SK-N-SH (cell line): ENCODE measurements at regions not wholly inside any gene's neighbourhood (a gene's known extent, or its start where the extent isn't known, plus 50 kb on each side); places are given as distances from the start of the nearest gene placed in this dataset.

ENCODE experiments used
- CTCF ChIA-PET: fragments of 300-600, 350-600 bp; formaldehyde crosslinking; extraction: SDS; loops from one replicate; lab custom pipeline; 2021; lab: Yijun Ruan, JAX
- POLR2A ChIA-PET: fragments of 350-600 bp; sonication (Branson Sonifier 250); formaldehyde crosslinking; extraction: SDS; loops from one replicate; lab custom pipeline; 2020; ENCODE audit warnings: antibody characterized with exemption, inconsistent platforms; lab: Yijun Ruan, JAX
- DNase-seq: peaks from one replicate; pipeline ENCODE4 v3.0.0; 2012
- H2AFZ ChIP-seq: fragments of 200-600 bp; sonication (generic); 2 replicates; pipeline ENCODE4 v1.8.1; 2016; ENCODE audit warnings: antibody characterized with exemption, mild to moderate bottlenecking, low read depth
- H3F3A ChIP-seq: fragments of 200-600 bp; sonication (generic); replicated peaks from 2 replicates; pipeline ENCODE3; 2016; ENCODE audit warnings: antibody characterized with exemption, mild to moderate bottlenecking; ENCODE audit not compliant: insufficient read depth
- H3K27ac ChIP-seq, 2 experiments: fragments of 200-500 bp in 1 of 2; fragments of 200-600 bp in 1 of 2; sonication (Bioruptor generic) in 1 of 2; sonication (generic), shearing (Covaris generic) in 1 of 2; 2 replicates each; pipeline versions ENCODE4 v1.5.1 to v1.6.1; 2014 to 2016; ENCODE audit warnings: low read depth in 2 of 2, inconsistent platforms in 1 of 2, low read length in 1 of 2, mild to moderate bottlenecking in 1 of 2, mixed read lengths in 1 of 2
- H3K27me3 ChIP-seq: fragments of 200-600 bp; sonication (generic), shearing (Covaris generic); 2 replicates; pipeline ENCODE4 v1.6.1; 2016; ENCODE audit warnings: mixed run types; ENCODE audit not compliant: insufficient read depth
- H3K36me3 ChIP-seq, 2 experiments: fragments of 200-500 bp in 1 of 2; fragments of 200-600 bp in 1 of 2; sonication (Bioruptor generic) in 1 of 2; sonication (generic) in 1 of 2; replicated peaks in 1 of 2; 2 replicates each; pipeline versions ENCODE3 to v1.5.1; 2014 to 2016; ENCODE audit warnings: low read length in 1 of 2, mild to moderate bottlenecking in 1 of 2; ENCODE audit not compliant: insufficient read depth in 2 of 2, control insufficient read depth in 1 of 2
- H3K4me1 ChIP-seq, 2 experiments: fragments of 200-500 bp in 1 of 2; fragments of 200-600 bp in 1 of 2; sonication (Bioruptor generic) in 1 of 2; sonication (generic), shearing (Covaris generic) in 1 of 2; 2 replicates each; pipeline versions ENCODE4 v1.5.1 to v1.6.1; 2014 to 2016; ENCODE audit warnings: low read depth in 1 of 2, low read length in 1 of 2, mixed run types in 1 of 2; ENCODE audit not compliant: insufficient read depth in 2 of 2, control insufficient read depth in 1 of 2
- H3K4me2 ChIP-seq: fragments of 200-600 bp; sonication (generic), shearing (Covaris generic); 2 replicates; pipeline ENCODE4 v1.6.1; 2017; ENCODE audit warnings: mixed run types
- H3K4me3 ChIP-seq, 2 experiments: fragments of 200-500 bp in 1 of 2; fragments of 200-600 bp in 1 of 2; sonication (Bioruptor generic) in 1 of 2; sonication (generic), shearing (Covaris generic) in 1 of 2; 2 replicates each; pipeline versions ENCODE4 v1.5.1 to v1.8.1; 2014 to 2016; ENCODE audit warnings: low read depth in 2 of 2, inconsistent platforms in 1 of 2, low read length in 1 of 2, mild to moderate bottlenecking in 1 of 2, mixed read lengths in 1 of 2, moderate library complexity in 1 of 2
- H3K79me2 ChIP-seq: fragments of 200-600 bp; sonication (generic); 2 replicates; pipeline ENCODE4 v1.8.1; 2017; ENCODE audit warnings: mild to moderate bottlenecking; ENCODE audit not compliant: insufficient read depth
- H3K9ac ChIP-seq: fragments of 200-600 bp; sonication (generic); 2 replicates; pipeline ENCODE4 v1.6.1; 2017; ENCODE audit warnings: mixed run types
- H3K9me2 ChIP-seq: fragments of 200-600 bp; sonication (generic); 2 replicates; pipeline ENCODE4 v1.6.1; 2017; ENCODE audit warnings: mixed run types
- H3K9me3 ChIP-seq: fragments of 200-600 bp; sonication (generic); 2 replicates; pipeline ENCODE4 v1.6.1; 2017; ENCODE audit warnings: mixed run types, mild to moderate bottlenecking, moderate library complexity
- H4K20me1 ChIP-seq: fragments of 200-600 bp; sonication (generic); 2 replicates; pipeline ENCODE4 v1.6.1; 2017; ENCODE audit warnings: mild to moderate bottlenecking, mixed run types; ENCODE audit not compliant: insufficient read depth
- CTCF ChIP-seq: fragments of 200-600 bp; sonication (generic); IDR thresholded peaks from 2 replicates; pipeline ENCODE4 v1.6.1; 2017; ENCODE audit warnings: antibody characterized with exemption, mild to moderate bottlenecking, moderate library complexity
- EP300 ChIP-seq, 2 experiments: IDR thresholded peaks; 2 replicates each; pipeline versions ENCODE4 v1.4.0 to v1.6.1; 2012; ENCODE audit warnings: borderline replicate concordance in 1 of 2, low read depth in 1 of 2, low read length in 1 of 2
- FOSL2 ChIP-seq: IDR thresholded peaks from 2 replicates; pipeline ENCODE4 v1.4.0; 2012; ENCODE audit warnings: low read depth, mild to moderate bottlenecking, moderate library complexity, borderline replicate concordance
- GATA2 ChIP-seq: sonication (generic); formaldehyde crosslinking; IDR thresholded peaks from 2 replicates; pipeline ENCODE4 v1.5.0; 2020; ENCODE audit warnings: mild to moderate bottlenecking, missing genetic modification reagents
- JUND ChIP-seq: IDR thresholded peaks from 2 replicates; pipeline ENCODE4 v1.4.0; 2012
- RXRA ChIP-seq: IDR thresholded peaks from 2 replicates; pipeline ENCODE4 v1.4.0; 2012; ENCODE audit warnings: low read depth, mild to moderate bottlenecking, borderline replicate concordance
- WGBS: methylation state at CpG from one replicate; pipeline ENCODE4 v1.1.6; 2017; ENCODE audit warnings: low lambda C conversion rate; 5-methylcytosine and 5-hydroxymethylcytosine counted together
- TF ChIP-seq, protein P1 (sequence below): IDR thresholded peaks from 2 replicates; pipeline ENCODE4 v1.4.0; 2012; ENCODE audit warnings: low read depth, borderline replicate concordance
- TF ChIP-seq, protein P2 (sequence below): IDR thresholded peaks from 2 replicates; pipeline ENCODE4 v1.4.0; 2012; ENCODE audit warnings: low read depth, borderline replicate concordance

GRCh38 chr13:86846501-86846900, 824.7 kb upstream of the SLITRK5 start:
- H4K20me1 ChIP-seq = no peaks in the 10 kb centered on the region
- POLR2A ChIA-PET = no interaction called here
- no peak overlapping the region for H3K4me2 ChIP-seq
- DNase-seq = no peak
- WGBS = 0% methylated on average over 1 of the region's 1 CpG
- H3K27ac ChIP-seq = no peak overlapping the region
- H3K27me3 ChIP-seq = no peaks in the 10 kb centered on the region
- no peaks in the 10 kb centered on the region for H3F3A ChIP-seq
- no peak overlapping the region for H3K4me3 ChIP-seq
- H3K79me2 ChIP-seq = no peaks in the 10 kb centered on the region
- no peak overlapping the region for H2AFZ ChIP-seq
- H3K4me1 ChIP-seq = no peaks in the 10 kb centered on the region
- no peak overlapping the region for H3K9ac ChIP-seq
- TF ChIP-seq, protein P1, sequence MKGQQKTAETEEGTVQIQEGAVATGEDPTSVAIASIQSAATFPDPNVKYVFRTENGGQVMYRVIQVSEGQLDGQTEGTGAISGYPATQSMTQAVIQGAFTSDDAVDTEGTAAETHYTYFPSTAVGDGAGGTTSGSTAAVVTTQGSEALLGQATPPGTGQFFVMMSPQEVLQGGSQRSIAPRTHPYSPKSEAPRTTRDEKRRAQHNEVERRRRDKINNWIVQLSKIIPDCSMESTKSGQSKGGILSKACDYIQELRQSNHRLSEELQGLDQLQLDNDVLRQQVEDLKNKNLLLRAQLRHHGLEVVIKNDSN = no peak
- TF ChIP-seq, protein P2, sequence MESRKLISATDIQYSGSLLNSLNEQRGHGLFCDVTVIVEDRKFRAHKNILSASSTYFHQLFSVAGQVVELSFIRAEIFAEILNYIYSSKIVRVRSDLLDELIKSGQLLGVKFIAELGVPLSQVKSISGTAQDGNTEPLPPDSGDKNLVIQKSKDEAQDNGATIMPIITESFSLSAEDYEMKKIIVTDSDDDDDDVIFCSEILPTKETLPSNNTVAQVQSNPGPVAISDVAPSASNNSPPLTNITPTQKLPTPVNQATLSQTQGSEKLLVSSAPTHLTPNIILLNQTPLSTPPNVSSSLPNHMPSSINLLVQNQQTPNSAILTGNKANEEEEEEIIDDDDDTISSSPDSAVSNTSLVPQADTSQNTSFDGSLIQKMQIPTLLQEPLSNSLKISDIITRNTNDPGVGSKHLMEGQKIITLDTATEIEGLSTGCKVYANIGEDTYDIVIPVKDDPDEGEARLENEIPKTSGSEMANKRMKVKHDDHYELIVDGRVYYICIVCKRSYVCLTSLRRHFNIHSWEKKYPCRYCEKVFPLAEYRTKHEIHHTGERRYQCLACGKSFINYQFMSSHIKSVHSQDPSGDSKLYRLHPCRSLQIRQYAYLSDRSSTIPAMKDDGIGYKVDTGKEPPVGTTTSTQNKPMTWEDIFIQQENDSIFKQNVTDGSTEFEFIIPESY = no peak
- TF ChIP-seq GATA2 (CRISPR knock-in tag) = no peak
- no peak for TF ChIP-seq EP300 (IDR thresholded peaks at IDR 0.05; ENCODE audit: borderline replicate concordance in 1 of 2, low read depth in 1 of 2, low read length in 1 of 2)
- TF ChIP-seq CTCF = no peak
- no peak for TF ChIP-seq FOSL2
- no peak for TF ChIP-seq JUND
- TF ChIP-seq, all 33 proteins: peak for 0
- CTCF ChIA-PET = interaction anchor here (0.6 to 1.6 kb wide), 2 partner anchors 24 to 161 kb away, joined by 3 to 4 read pairs; no protein-coding TSS in a partner anchor
- Histone ChIP-seq H3K9me3 (no peaks in the 10 kb centered on the region), H3K36me3 (no peaks in the 10 kb centered on the region), H3K9me2 (0 out of 2 replicates have a peak, but pooled peaks cover 4% of the 10 kb centered on the region)

DNA sequence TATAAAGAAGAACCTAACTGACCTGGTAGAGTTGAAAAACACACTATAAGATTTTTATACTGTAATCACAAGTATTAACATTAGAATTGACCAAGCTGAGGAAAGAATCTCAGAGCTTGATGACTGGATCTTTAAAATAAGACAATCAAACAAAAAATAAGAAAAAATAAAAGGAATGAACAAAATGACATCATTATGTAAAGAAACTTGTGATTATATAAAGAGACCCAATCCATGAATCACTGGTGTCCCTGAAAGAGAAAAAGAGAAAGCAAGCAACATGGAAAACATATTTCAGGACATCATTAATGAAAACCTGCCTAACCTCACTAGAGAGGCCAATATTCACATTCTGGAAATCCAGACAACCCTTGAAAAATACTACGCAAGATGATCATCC, 822.5 kb upstream of the SLITRK5 start:
- 21% methylated on average over 1 of the region's 1 CpG for WGBS
- H3K27ac ChIP-seq = no peak overlapping the region
- no peak overlapping the region for H3K4me3 ChIP-seq
- no peaks in the 10 kb centered on the region for H3F3A ChIP-seq
- DNase-seq = no peak
- no peaks in the 10 kb centered on the region for H3K9me3 ChIP-seq
- H3K79me2 ChIP-seq = no peaks in the 10 kb centered on the region
- H3K9ac ChIP-seq = no peak overlapping the region
- H4K20me1 ChIP-seq = no peaks in the 10 kb centered on the region
- no peak overlapping the region for H3K4me2 ChIP-seq
- POLR2A ChIA-PET = no interaction called here
- no peaks in the 10 kb centered on the region for H3K4me1 ChIP-seq
- H3K36me3 ChIP-seq = no peaks in the 10 kb centered on the region
- H3K9me2 ChIP-seq = 0 out of 2 replicates have a peak, but pooled peaks cover 4% of the 10 kb centered on the region
- TF ChIP-seq FOSL2 = no peak
- no peak for TF ChIP-seq RXRA
- no peak for TF ChIP-seq GATA2 (CRISPR knock-in tag)
- H2AFZ ChIP-seq = no peak overlapping the region
- CTCF ChIA-PET = no interaction called here
- no peaks in the 10 kb centered on the region for H3K27me3 ChIP-seq
